ENCODE measurements at regions not wholly inside any gene's neighbourhood (a gene's known extent, or its start where the extent isn't known, plus 50 kb on each side); places are given as distances from the start of the nearest gene placed in this dataset.
"Not testable (repeated sequence)": the region's sequence is repeated elsewhere in the genome, so short reads cannot be mapped to it uniquely, and the experiment has no call there.

DNA sequence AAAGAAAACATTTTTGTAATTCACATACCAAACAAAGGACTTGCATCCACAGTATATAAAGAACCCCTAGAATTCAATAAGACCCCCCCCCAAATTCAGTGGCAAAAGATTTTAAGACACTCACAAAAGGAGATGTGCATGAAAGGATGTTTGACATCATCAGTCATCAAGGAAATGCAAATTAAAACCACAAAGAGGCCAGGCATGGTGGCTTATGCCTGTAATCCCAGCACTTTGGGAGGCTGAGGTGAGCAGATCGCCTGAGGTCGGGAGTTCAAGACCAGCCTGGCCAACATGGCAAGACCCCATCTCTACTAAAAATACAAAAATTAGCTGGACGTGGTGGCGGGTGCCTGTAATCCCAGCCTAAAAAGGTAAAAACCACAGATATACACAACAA, 61.3 kb downstream of the AIPL1 start:
- H3K27ac ChIP-seq (ENCODE audit: low read length); H3K36me3 ChIP-seq (ENCODE audit: control insufficient read depth, insufficient read depth, low read length); H3K4me1 ChIP-seq (ENCODE audit: control insufficient read depth, insufficient read depth, low read length); H3K4me3 ChIP-seq (ENCODE audit: low read length); DNase-seq; H3K9me3 ChIP-seq (ENCODE audit: control insufficient read depth, low read depth, low read length): not testable (repeated sequence)
- H3K27me3 ChIP-seq (ENCODE audit: control insufficient read depth, insufficient read depth, low read length), result peaks cover 10% of the 10 kb centered on the region
- WGBS (ENCODE audit: insufficient coverage, low lambda C conversion rate), result no CpG with 5 or more reads among the region's 4 CpGs

DNA sequence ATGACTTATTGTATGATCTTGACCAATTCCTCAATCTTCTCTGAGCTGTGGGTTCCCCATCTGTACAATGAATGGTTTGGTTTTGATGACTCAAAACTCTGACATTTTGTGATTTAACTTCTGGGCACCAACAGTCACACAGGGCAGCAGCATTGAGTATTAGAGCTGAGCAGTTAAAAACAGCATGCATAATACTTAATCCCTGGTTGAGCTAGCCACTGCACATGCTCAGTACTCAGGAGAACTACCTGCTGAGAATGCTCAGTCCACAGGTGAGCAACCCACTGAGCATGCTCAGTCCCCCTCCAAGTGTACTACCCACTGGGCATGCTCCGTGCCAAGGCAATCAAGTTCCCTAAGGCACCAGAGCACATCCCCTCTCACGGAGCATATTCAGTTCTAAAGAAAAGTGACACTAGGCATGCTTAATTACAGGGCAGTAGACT, 68.7 kb downstream of the AIPL1 start:
- Histone ChIP-seq H3K27ac (ENCODE audit: low read length) (no peak overlapping the region), H3K27me3 (ENCODE audit: control insufficient read depth, insufficient read depth, low read length) (peaks cover 10% of the 10 kb centered on the region), H3K4me3 (ENCODE audit: low read length) (no peak overlapping the region), H3K36me3 (ENCODE audit: control insufficient read depth, insufficient read depth, low read length) (no peaks in the 10 kb centered on the region), H3K4me1 (ENCODE audit: control insufficient read depth, insufficient read depth, low read length) (no peaks in the 10 kb centered on the region), H3K9me3 (ENCODE audit: control insufficient read depth, low read depth, low read length) (no peaks in the 10 kb centered on the region)
- no CpG with 5 or more reads among the region's 2 CpGs for WGBS (ENCODE audit: insufficient coverage, low lambda C conversion rate)
- DNase-seq, result no peak

DNA sequence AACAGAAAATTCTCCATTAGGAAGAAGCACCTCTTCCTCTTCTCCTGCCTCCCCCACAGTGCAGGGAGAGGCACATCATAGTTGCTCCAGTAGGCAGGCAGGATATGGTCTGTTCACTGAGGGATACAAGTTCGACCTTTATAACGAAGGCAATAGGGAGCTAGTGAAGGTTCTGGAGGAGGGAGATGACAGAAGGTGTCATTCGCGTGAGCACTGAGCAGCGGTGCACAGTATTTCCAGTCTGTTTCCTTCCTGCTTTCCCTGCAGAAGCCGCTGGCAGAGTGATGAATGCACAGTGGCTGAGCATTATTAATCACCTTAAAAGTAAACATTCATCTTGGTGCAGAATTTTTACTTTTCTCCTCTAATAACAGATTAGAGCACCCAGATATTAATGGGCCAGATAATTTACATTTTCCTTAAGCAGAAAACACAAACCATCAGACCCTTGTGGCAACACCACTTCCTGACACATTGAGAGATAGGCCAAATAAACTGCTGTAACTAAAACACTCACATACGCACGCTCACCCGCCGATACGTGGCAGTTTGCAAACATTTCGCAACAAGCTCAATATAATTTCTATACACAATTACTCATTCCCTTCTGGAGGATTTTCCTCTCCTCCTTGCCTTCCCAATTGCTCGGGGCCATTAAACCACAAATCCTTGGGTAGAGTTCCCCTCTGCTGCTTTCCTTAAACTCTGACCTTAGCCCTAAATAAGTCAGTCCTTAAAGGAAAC, 69.5 kb downstream of the AIPL1 start:
- H3K27ac ChIP-seq (ENCODE audit: low read length), result no peak overlapping the region
- no peak overlapping the region for H3K4me3 ChIP-seq (ENCODE audit: low read length)
- peaks cover 10% of the 10 kb centered on the region for H3K27me3 ChIP-seq (ENCODE audit: control insufficient read depth, insufficient read depth, low read length)
- no peaks in the 10 kb centered on the region for H3K4me1 ChIP-seq (ENCODE audit: control insufficient read depth, insufficient read depth, low read length)
- H3K36me3 ChIP-seq (ENCODE audit: control insufficient read depth, insufficient read depth, low read length), result no peaks in the 10 kb centered on the region
- no CpG with 5 or more reads among the region's 13 CpGs for WGBS (ENCODE audit: insufficient coverage, low lambda C conversion rate)
- no peak for DNase-seq
- H3K9me3 ChIP-seq (ENCODE audit: control insufficient read depth, low read depth, low read length), result no peaks in the 10 kb centered on the region

DNA sequence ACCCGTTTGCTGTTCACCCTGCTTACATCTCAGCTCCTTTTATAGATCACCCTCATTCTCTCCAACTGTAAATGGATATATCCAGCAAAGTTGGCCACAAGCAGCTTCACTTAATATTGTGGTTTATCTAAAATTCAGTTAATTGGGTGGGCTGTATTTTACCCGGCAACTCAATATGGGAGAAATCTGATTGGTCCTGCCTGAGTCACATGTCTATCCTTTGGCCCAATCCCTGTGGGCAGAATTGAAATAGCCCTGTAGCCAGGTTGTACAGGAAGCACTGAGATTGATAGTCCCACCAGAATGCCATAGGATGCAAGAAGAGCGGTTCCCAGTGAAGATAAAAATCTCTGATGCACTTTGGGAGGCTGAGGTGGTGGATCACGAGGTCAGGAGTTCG, 73.2 kb downstream of the AIPL1 start:
- H3K27me3 ChIP-seq (ENCODE audit: control insufficient read depth, insufficient read depth, low read length), result peaks cover 10% of the 10 kb centered on the region
- WGBS (ENCODE audit: insufficient coverage, low lambda C conversion rate), result no CpG with 5 or more reads among the region's 5 CpGs
- no peaks in the 10 kb centered on the region for H3K36me3 ChIP-seq (ENCODE audit: control insufficient read depth, insufficient read depth, low read length)
- DNase-seq, result no peak
- no peak overlapping the region for H3K27ac ChIP-seq (ENCODE audit: low read length)
- H3K4me1 ChIP-seq (ENCODE audit: control insufficient read depth, insufficient read depth, low read length), result no peaks in the 10 kb centered on the region
- H3K9me3 ChIP-seq (ENCODE audit: control insufficient read depth, low read depth, low read length), result no peaks in the 10 kb centered on the region
- no peak overlapping the region for H3K4me3 ChIP-seq (ENCODE audit: low read length)

DNA sequence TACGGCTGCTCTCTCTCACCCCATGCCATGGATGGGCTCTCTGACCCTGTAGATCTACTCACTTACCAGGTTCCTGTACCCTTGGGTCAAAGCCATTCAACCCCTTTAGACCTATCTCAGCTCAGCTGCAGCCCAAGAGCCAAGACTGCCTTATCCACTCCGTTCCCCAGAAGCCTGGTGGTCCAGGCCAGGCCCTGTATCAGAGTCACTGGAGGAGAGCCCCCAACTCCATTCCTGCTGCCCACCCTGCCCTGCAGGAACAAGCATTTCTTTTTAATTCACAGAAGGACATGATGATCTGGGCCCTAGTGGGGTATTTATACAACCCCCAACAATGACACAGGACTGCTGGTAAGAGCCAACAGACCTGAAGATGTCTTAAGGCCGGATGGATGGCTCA, 76.8 kb downstream of the AIPL1 start:
- Histone ChIP-seq H3K4me3 (ENCODE audit: low read length) (no peak overlapping the region), H3K4me1 (ENCODE audit: control insufficient read depth, insufficient read depth, low read length) (no peaks in the 10 kb centered on the region), H3K9me3 (ENCODE audit: control insufficient read depth, low read depth, low read length) (no peaks in the 10 kb centered on the region), H3K36me3 (ENCODE audit: control insufficient read depth, insufficient read depth, low read length) (no peaks in the 10 kb centered on the region), H3K27ac (ENCODE audit: low read length) (no peak overlapping the region), H3K27me3 (ENCODE audit: control insufficient read depth, insufficient read depth, low read length) (no peaks in the 10 kb centered on the region)
- DNase-seq, result no peak
- no CpG with 5 or more reads among the region's 3 CpGs for WGBS (ENCODE audit: insufficient coverage, low lambda C conversion rate)

DNA sequence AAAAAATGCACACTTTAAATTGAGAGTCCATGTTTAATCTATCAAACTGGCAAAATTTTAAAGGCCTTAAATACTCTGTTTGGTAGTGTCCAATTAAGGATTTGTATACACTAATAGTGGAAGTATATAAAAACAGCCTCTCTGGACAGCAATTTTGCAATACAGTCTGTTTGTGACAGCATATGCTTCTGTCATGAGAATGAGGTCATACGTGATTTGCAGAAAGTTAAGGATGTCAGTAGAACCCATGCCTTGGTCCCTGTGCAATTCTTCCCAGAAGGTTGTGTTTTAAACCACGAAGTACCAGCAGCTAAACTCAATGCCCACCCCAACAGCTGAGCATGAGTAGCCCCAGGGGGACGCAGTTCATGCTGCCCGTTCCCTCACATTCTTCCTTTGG, 78.4 kb downstream of the AIPL1 start:
- Histone ChIP-seq H3K36me3 (ENCODE audit: control insufficient read depth, insufficient read depth, low read length) (no peaks in the 10 kb centered on the region), H3K27ac (ENCODE audit: low read length) (no peak overlapping the region), H3K4me3 (ENCODE audit: low read length) (no peak overlapping the region), H3K27me3 (ENCODE audit: control insufficient read depth, insufficient read depth, low read length) (no peaks in the 10 kb centered on the region), H3K9me3 (ENCODE audit: control insufficient read depth, low read depth, low read length) (no peaks in the 10 kb centered on the region), H3K4me1 (ENCODE audit: control insufficient read depth, insufficient read depth, low read length) (no peaks in the 10 kb centered on the region)
- no peak for DNase-seq
- no CpG with 5 or more reads among the region's 4 CpGs for WGBS (ENCODE audit: insufficient coverage, low lambda C conversion rate)

DNA sequence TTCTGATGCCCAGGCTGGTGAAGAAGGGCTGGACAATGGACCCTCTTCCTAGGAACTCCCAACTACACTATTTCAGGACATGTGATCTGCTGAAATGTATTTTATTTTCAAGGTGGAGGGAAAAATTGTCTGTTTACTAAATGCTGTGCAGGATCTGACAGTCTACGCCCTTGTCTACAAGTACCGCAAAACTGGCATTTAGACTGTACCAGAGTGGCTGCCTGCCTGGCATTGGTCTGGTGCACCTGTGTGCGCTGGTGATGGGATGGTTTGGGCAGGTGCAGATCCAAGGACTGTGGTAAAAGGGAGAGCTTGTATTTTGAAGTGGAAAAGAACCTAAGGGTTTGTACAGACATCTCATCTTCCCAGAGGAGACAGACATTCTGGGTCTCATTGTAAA, 79.7 kb downstream of the AIPL1 start:
- no peak for DNase-seq
- no peak overlapping the region for H3K4me3 ChIP-seq (ENCODE audit: low read length)
- H3K36me3 ChIP-seq (ENCODE audit: control insufficient read depth, insufficient read depth, low read length), result no peaks in the 10 kb centered on the region
- no peak overlapping the region for H3K27ac ChIP-seq (ENCODE audit: low read length)
- no peaks in the 10 kb centered on the region for H3K27me3 ChIP-seq (ENCODE audit: control insufficient read depth, insufficient read depth, low read length)
- H3K4me1 ChIP-seq (ENCODE audit: control insufficient read depth, insufficient read depth, low read length), result no peaks in the 10 kb centered on the region
- WGBS (ENCODE audit: insufficient coverage, low lambda C conversion rate), result no CpG with 5 or more reads among the region's 3 CpGs
- no peaks in the 10 kb centered on the region for H3K9me3 ChIP-seq (ENCODE audit: control insufficient read depth, low read depth, low read length)

DNA sequence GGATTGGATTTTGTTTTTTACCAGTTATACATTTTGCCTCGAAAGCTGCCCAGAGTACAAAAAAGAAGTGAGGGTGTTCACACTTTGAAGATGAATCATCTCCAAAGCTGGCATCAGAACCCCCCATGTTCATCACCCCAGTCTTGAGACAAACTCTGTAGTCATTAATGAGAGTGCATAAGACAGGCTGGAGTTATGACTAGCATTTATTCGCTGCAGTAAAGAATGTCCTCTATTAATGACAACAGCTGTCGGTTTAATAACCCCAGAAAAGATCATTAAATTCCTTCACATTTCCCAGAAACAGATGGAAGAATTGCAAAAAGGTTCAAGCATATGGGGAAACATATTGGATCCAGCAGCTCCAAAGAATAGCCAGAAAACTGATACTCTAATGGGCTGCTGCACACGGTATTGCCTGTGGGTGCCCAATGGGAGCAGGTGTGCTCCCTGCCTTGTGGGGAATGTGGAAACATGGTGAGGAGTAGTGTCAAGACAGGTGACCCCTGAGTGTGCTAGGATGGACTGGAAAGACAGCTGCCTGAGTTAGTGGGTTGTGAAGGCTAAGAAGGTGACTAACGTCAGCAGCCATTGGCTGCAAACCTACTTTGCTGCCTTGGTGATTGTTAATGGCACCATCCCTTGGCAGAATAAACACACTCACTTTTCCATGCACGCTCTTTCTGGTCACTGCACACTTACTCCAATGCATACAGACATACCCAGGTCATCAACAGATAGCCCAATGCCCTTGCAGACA, 81.9 kb downstream of the AIPL1 start:
- Histone ChIP-seq H3K9me3 (ENCODE audit: control insufficient read depth, low read depth, low read length) (no peaks in the 10 kb centered on the region), H3K4me3 (ENCODE audit: low read length) (no peak overlapping the region), H3K36me3 (ENCODE audit: control insufficient read depth, insufficient read depth, low read length) (no peaks in the 10 kb centered on the region), H3K27ac (ENCODE audit: low read length) (no peak overlapping the region), H3K27me3 (ENCODE audit: control insufficient read depth, insufficient read depth, low read length) (no peaks in the 10 kb centered on the region), H3K4me1 (ENCODE audit: control insufficient read depth, insufficient read depth, low read length) (no peaks in the 10 kb centered on the region)
- WGBS (ENCODE audit: insufficient coverage, low lambda C conversion rate), result no CpG with 5 or more reads among the region's 6 CpGs
- DNase-seq, result no peak

DNA sequence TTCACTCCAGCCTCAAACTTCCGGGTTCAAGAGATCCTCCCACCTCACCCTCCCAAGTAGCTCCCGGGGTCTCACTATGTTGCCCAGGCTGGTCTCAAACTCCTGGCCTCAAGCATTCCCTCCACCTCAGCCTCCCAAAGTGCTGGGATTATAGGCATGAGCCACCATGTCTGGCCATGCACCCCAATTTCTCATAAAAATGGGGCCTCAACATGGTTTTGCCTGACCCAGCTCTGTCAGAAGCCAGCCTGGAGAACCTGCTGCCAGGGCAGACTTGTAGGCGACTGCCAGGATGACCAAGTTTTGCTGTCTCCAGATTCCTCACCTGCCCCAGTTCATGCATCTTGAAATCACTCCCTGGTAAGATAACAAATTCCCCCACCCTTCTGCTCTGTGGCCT, 82.9 kb downstream of the AIPL1 start:
- DNase-seq, result no peak
- WGBS (ENCODE audit: insufficient coverage, low lambda C conversion rate), result no CpG with 5 or more reads among the region's 3 CpGs
- Histone ChIP-seq H3K27ac (ENCODE audit: low read length) (no peak overlapping the region), H3K4me3 (ENCODE audit: low read length) (no peak overlapping the region), H3K36me3 (ENCODE audit: control insufficient read depth, insufficient read depth, low read length) (no peaks in the 10 kb centered on the region), H3K27me3 (ENCODE audit: control insufficient read depth, insufficient read depth, low read length) (no peaks in the 10 kb centered on the region), H3K4me1 (ENCODE audit: control insufficient read depth, insufficient read depth, low read length) (no peaks in the 10 kb centered on the region), H3K9me3 (ENCODE audit: control insufficient read depth, low read depth, low read length) (no peaks in the 10 kb centered on the region)

DNA sequence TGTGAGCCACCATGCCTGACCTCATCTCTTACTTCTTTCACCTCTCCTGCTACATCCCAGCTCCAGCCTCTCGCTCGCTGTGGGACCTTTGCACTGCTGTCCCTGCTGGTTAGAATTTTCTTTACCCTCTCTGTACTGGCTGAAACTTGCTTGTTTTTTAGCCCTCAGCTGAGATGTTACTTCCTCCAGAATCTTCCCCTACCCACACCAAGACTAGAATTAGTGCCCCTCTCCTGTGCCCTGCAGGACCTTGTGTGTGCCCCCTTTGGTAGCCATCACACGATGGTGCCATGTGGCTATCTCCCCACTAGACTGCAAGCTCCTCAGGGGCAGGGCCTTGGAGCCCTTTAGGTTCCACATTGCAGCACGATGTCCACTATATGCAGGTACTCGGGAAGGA, 84.1 kb downstream of the AIPL1 start:
- 92% methylated on average over 2 of the region's 5 CpGs for WGBS (ENCODE audit: insufficient coverage, low lambda C conversion rate)
- Histone ChIP-seq H3K4me1 (ENCODE audit: control insufficient read depth, insufficient read depth, low read length) (no peaks in the 10 kb centered on the region), H3K27me3 (ENCODE audit: control insufficient read depth, insufficient read depth, low read length) (no peaks in the 10 kb centered on the region), H3K27ac (ENCODE audit: low read length) (no peak overlapping the region), H3K36me3 (ENCODE audit: control insufficient read depth, insufficient read depth, low read length) (no peaks in the 10 kb centered on the region), H3K9me3 (ENCODE audit: control insufficient read depth, low read depth, low read length) (no peaks in the 10 kb centered on the region), H3K4me3 (ENCODE audit: low read length) (no peak overlapping the region)
- no peak for DNase-seq

DNA sequence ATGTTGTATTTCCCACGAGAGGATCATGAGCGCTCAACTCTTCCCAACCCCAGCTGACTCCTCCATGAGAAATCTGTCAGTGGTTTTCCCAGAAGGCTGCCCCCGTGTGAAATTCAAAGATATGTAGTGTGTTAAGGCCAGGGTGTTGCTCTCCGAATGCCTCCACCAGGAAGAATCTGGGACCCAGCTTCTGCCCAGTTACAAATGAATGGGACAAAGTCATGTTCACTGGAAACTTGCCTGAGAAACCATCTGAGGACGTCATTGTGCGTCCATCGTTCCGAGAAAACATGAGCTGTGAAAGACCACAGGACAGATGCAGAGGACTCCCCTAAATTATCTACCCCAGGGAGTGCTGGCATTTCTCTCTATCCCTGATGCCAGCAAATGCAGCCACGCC, 86.0 kb downstream of the AIPL1 start:
- DNase-seq, result no peak
- no CpG with 5 or more reads among the region's 9 CpGs for WGBS (ENCODE audit: insufficient coverage, low lambda C conversion rate)
- H3K27ac ChIP-seq (ENCODE audit: low read length), result no peak overlapping the region
- no peaks in the 10 kb centered on the region for H3K36me3 ChIP-seq (ENCODE audit: control insufficient read depth, insufficient read depth, low read length)
- H3K27me3 ChIP-seq (ENCODE audit: control insufficient read depth, insufficient read depth, low read length), result no peaks in the 10 kb centered on the region
- no peak overlapping the region for H3K4me3 ChIP-seq (ENCODE audit: low read length)
- no peaks in the 10 kb centered on the region for H3K9me3 ChIP-seq (ENCODE audit: control insufficient read depth, low read depth, low read length)
- H3K4me1 ChIP-seq (ENCODE audit: control insufficient read depth, insufficient read depth, low read length), result no peaks in the 10 kb centered on the region

All from large intestine (tissue), 3 donors.